Stimulated activated memory B cell treated with anti-CD40 and anti-IgM and Interleukin-4, amounts not matched to agents 10 μg/mL and 1 μg/mL and 100 μg/mL, for 72 hours (primary cell): ENCODE measurements at regions not wholly inside any gene's neighbourhood (a gene's known extent, or its start where the extent isn't known, plus 50 kb on each side); places are given as distances from the start of the nearest gene placed in this dataset.
"Not testable (repeated sequence)": the region's sequence is repeated elsewhere in the genome, so short reads cannot be mapped to it uniquely, and the experiment has no call there.

Experiments used
- ATAC-seq: fragments of 150-1000 bp; cut with Tn5 transposase; 2 replicates; pipeline ENCODE4 v1.10.0; 2021
- H3K27ac Mint-ChIP-seq: one replicate; pipeline ENCODE4 v1.8.0; 2022; ENCODE audit warnings: mild to moderate bottlenecking, mixed read lengths
- H3K27me3 Mint-ChIP-seq: one replicate; pipeline ENCODE4 v1.8.0; 2022; ENCODE audit warnings: mixed read lengths
- H3K36me3 Mint-ChIP-seq: one replicate; pipeline ENCODE4 v1.8.0; 2022; ENCODE audit warnings: mixed read lengths
- H3K4me1 Mint-ChIP-seq: one replicate; pipeline ENCODE4 v1.8.0; 2022; ENCODE audit warnings: mixed read lengths
- H3K4me3 Mint-ChIP-seq: one replicate; pipeline ENCODE4 v1.8.0; 2022; ENCODE audit warnings: mild to moderate bottlenecking, moderate library complexity, mixed read lengths
- H3K9me3 Mint-ChIP-seq: one replicate; pipeline ENCODE4 v1.8.0; 2022; ENCODE audit warnings: mixed read lengths

DNA sequence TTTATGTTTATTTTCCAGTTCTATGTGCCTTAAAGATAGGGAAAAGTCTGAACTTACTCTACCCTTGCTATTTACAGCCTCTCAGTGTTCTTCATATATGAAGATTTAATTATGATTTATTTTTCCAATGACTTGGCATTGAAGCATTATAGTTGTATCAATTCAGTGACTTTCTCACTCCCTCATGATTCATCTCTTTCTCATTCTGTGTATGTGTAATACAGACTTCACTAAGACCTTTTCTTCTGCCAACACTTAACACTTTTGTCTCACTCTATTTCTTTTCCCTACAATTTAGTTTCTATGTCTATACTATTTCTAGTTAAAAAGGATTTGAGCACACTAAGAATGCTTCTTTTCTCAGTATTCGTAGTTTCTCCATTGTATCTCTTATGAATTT, 1470.3 kb upstream of the ACVR2A start:
- Mint-ChIP-seq H3K27me3 (no peaks in the 10 kb centered on the region), H3K27ac (no peak overlapping the region), H3K4me1 (no peaks in the 10 kb centered on the region), H3K36me3 (no peaks in the 10 kb centered on the region), H3K4me3 (no peak overlapping the region), H3K9me3 (peaks cover 4% of the 10 kb centered on the region)
- ATAC-seq, result no peak

DNA sequence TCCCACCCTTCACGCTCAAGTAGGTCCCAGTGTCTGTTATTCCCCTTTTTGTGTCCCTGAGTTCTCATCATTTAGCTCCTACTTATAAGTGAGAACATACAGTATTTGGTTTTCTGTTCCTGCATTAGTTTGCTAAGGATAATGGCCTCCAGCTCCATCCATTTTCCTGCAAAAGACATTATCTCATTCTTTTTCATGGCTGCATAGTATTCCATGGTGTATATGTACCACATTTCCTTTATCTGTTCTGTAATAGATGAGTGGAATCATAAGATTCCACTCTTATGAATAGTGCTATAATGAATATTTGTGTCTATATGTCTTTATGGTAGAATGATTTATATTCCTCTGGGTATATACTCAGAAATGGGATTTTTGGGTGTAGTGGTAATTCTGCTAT, 1473.5 kb upstream of the ACVR2A start:
- H3K27me3 Mint-ChIP-seq, H3K9me3 Mint-ChIP-seq, H3K36me3 Mint-ChIP-seq, H3K4me3 Mint-ChIP-seq, ATAC-seq, H3K27ac Mint-ChIP-seq, H3K4me1 Mint-ChIP-seq: not testable (repeated sequence)

DNA sequence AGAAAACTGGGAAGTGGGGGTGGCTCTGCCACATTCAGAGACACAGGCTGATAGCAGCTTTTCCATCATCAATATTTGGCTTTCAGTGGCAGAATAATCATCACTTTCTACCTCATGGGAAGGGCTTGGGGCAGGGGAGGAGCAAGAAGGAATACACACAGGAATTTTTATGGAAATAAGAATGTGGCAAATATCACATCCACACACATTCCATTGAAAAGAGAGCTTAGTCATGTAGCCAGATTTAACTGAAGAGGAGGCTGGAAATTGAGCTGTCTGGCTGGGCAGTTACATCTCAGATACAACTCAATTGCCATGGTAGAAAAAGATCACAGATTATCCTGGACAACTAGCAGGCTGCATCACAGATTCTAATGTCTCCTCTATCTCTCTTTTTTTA, 1474.0 kb upstream of the ACVR2A start:
- peaks cover 4% of the 10 kb centered on the region for H3K9me3 Mint-ChIP-seq
- no peak overlapping the region for H3K4me3 Mint-ChIP-seq
- no peaks in the 10 kb centered on the region for H3K36me3 Mint-ChIP-seq
- ATAC-seq, result no peak
- H3K4me1 Mint-ChIP-seq, result no peaks in the 10 kb centered on the region
- H3K27ac Mint-ChIP-seq, result no peak overlapping the region
- H3K27me3 Mint-ChIP-seq, result no peaks in the 10 kb centered on the region

DNA sequence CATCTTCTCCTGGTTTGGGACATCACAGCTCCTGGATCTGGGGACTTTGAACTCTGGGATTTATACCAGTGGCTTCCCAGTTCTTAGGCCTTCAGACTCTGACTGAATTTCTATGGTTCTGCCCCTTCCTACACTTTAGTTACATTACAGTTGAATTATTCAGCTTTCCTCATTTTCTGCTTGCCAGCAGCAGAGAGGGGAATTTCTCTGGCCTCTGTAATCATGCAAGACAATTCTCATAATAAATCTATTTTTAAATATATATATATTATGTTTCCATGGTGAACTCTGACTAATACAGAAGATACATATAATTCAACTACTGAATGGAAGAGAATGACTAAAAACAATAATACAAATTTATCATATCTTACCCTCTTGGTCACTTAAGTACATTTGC, 1478.6 kb upstream of the ACVR2A start:
- Mint-ChIP-seq H3K27me3 (no peaks in the 10 kb centered on the region), H3K4me1 (no peaks in the 10 kb centered on the region), H3K27ac (no peak overlapping the region), H3K4me3 (no peak overlapping the region), H3K9me3 (peaks cover 2% of the 10 kb centered on the region), H3K36me3 (no peaks in the 10 kb centered on the region)
- no peak for ATAC-seq

DNA sequence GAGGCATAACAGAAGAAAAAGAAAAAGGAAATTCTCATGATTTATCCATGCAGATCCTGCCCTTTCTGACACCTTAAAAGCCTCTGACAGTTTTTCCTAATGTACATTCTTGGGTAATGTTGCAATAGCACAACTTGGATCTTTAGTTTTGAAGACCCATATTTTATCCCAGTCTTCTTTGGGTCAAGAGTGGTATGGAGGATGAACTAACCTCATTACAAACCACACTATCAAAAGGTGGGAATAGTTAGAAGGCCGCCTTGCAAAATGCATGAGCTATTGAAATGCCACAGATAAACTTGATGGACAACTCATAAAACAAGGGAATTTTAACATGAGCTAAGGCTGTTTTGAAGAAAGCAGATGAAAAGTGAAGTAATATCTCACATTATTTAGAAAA, 1479.8 kb upstream of the ACVR2A start:
- Mint-ChIP-seq H3K9me3 (no peaks in the 10 kb centered on the region), H3K4me3 (no peak overlapping the region), H3K36me3 (no peaks in the 10 kb centered on the region), H3K27ac (no peak overlapping the region), H3K4me1 (no peaks in the 10 kb centered on the region), H3K27me3 (no peaks in the 10 kb centered on the region)
- no peak for ATAC-seq

DNA sequence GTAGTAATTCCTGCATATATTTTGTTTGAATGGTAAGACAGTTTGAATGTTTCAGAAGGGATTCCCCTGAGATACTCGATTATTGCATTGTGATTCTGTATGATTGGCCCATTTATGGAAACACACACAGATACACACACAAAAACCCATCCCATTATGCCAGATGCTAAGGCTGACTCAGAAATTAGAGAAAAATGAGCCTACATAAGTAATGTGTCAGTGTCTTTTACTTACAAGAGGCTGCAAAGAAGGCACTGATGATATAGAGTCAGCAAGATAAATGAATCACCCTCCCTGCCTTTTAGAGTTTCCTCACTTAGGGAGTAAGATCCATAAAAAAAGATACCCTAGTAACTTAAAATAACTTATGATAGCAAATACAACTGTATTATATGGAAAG, 1481.1 kb upstream of the ACVR2A start:
- Mint-ChIP-seq H3K4me3 (no peak overlapping the region), H3K36me3 (no peaks in the 10 kb centered on the region), H3K9me3 (no peaks in the 10 kb centered on the region), H3K27me3 (no peaks in the 10 kb centered on the region), H3K27ac (no peak overlapping the region), H3K4me1 (no peaks in the 10 kb centered on the region)
- ATAC-seq, result no peak

DNA sequence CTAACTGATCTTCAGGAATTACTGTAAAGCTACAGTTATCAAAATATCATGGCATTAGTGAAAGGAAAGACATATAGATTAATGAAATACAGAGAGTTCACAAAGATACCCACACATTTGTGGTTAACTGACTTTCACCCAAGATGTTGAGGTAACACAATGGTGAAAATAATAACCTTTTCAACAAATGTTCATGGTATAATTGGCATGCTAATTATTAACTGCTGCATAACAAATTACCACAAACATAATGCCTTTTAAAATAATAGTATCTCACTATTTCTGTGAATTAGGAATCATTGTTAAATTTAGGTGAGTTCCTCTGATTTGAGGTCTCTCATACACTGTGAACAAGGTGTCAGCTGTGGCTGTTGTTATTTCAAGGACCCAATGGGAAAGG, 1493.1 kb upstream of the ACVR2A start:
- Mint-ChIP-seq H3K9me3 (no peaks in the 10 kb centered on the region), H3K36me3 (no peaks in the 10 kb centered on the region), H3K27me3 (no peaks in the 10 kb centered on the region), H3K4me1 (no peaks in the 10 kb centered on the region), H3K4me3 (no peak overlapping the region), H3K27ac (no peak overlapping the region)
- no peak for ATAC-seq

DNA sequence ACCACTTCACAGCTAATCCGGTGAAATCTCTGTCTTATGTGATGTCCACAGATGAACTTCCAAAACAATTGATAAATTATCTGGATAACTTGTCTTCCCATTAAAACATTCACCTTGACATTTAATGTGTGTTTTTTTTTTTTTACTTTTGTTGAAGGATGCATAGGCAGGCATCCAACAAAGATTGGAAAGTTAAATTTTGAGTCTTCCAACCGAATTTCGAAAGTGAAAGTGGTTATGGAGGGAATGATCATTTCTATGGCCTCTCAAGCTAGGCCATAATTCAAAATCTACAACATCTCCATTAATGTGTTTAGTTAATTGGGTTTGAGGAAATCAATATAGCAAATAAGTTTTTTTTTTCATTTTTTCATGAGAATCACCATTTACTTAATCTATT, 1495.5 kb upstream of the ACVR2A start:
- Mint-ChIP-seq H3K4me1 (no peaks in the 10 kb centered on the region), H3K36me3 (no peaks in the 10 kb centered on the region), H3K9me3 (no peaks in the 10 kb centered on the region), H3K27ac (no peak overlapping the region), H3K27me3 (no peaks in the 10 kb centered on the region), H3K4me3 (no peak overlapping the region)
- ATAC-seq, result no peak

DNA sequence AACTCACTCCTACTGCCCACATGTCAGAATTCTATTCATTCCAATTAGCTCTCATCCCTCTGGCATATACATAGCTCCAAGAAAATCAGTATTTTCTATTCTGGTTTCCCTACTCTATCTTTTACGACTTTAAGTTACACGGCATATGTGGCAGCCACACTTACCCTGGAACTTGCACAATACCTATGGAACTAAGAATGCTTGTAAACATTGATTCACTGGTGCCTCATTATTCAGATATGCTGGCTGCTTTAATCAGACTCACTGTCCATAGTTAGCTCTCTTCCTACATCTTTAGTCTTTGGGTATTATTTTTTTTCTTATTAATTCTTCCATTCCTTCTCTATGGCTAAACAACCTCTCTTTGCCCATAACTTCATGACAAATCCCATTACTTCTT, 1519.9 kb upstream of the ACVR2A start:
- H3K9me3 Mint-ChIP-seq, result no peaks in the 10 kb centered on the region
- H3K4me3 Mint-ChIP-seq, result no peak overlapping the region
- H3K4me1 Mint-ChIP-seq, result no peaks in the 10 kb centered on the region
- no peak overlapping the region for H3K27ac Mint-ChIP-seq
- ATAC-seq, result no peak
- H3K36me3 Mint-ChIP-seq, result no peaks in the 10 kb centered on the region
- no peaks in the 10 kb centered on the region for H3K27me3 Mint-ChIP-seq

DNA sequence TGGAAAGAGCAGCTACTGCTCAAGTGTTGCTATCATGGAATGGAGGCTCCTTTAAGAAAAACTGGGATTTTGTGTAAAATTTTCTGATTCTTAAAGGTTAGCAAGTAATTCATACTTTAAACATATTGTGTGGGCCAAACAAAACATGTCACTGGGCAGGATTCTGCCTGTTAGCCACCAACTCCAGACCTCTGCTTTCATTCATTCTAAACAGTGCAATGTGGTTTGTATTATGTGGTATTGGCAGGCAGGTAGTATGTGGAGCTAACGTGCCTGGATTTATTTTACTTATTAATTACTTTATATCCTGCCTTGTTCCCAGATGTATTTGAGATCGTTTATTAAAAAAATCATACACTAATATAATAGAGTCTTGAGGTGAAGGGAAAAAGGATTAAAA, 1521.3 kb upstream of the ACVR2A start:
- Mint-ChIP-seq H3K9me3 (no peaks in the 10 kb centered on the region), H3K27me3 (no peaks in the 10 kb centered on the region), H3K4me1 (no peaks in the 10 kb centered on the region), H3K4me3 (no peak overlapping the region), H3K36me3 (no peaks in the 10 kb centered on the region), H3K27ac (no peak overlapping the region)
- no peak for ATAC-seq

DNA sequence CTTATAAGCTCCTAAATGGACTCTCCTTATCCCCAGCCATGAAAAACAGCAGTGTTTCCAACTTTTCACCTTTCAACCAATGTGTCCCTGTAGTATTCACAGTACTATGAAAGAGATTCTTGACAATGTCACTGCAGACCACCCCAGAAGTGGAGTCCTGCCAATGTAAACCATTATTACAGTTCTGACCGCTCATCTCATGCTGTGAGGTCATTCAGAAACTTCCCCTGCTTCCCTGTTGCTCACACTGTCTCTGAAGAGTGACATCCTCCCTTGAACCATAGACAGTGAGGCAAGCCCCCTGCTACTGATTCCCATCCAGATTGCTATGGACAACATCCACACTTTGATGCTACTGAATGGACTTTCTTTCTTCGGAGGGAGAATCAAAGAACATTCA, 1523.7 kb upstream of the ACVR2A start:
- no peak for ATAC-seq
- Mint-ChIP-seq H3K36me3 (no peaks in the 10 kb centered on the region), H3K4me1 (no peaks in the 10 kb centered on the region), H3K27me3 (peaks cover 4% of the 10 kb centered on the region), H3K9me3 (no peaks in the 10 kb centered on the region), H3K4me3 (no peak overlapping the region), H3K27ac (no peak overlapping the region)

DNA sequence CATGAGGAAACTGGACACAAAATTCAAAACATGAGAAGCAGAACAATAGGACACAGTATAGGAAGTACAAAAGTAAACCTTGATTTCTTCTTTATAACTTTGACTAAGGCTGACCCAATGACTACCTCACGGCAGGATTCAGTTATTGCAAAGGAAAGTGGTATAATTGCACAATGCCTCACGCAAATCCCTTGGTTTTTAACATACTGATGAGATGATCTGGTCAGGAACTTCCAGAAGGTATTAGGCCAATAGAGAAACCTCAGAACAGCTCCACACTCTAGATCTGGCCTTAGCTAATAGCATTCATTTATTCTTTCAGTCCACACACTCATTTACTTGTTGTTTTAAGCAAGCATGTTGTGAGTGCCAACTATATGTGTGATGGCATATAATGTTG, 1526.9 kb upstream of the ACVR2A start:
- Mint-ChIP-seq H3K9me3 (no peaks in the 10 kb centered on the region), H3K27ac (no peak overlapping the region), H3K4me1 (no peaks in the 10 kb centered on the region), H3K27me3 (peaks cover 8% of the 10 kb centered on the region), H3K4me3 (no peak overlapping the region), H3K36me3 (no peaks in the 10 kb centered on the region)
- ATAC-seq, result no peak

DNA sequence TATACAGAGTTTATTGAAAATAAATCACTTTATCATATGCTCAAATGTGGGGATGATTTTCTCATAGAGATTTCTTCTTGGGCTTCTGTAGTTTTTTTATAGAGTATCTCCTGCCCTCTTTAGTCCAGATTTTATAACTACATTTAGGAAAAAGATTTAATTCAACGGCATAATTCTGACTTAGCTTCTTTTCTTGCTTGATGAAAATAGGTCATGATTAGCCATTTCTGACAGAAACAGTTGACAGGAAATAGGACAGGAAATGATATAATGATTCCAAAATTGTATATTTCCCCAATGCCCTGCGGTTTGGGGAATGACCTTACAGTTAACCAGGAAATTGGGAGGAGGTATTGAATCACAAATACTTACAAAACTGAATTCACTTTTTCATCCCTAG, 1531.9 kb upstream of the ACVR2A start:
- no peaks in the 10 kb centered on the region for H3K9me3 Mint-ChIP-seq
- H3K27me3 Mint-ChIP-seq, result peaks cover 8% of the 10 kb centered on the region
- H3K36me3 Mint-ChIP-seq, result no peaks in the 10 kb centered on the region
- H3K27ac Mint-ChIP-seq, result no peak overlapping the region
- no peak for ATAC-seq
- H3K4me3 Mint-ChIP-seq, result no peak overlapping the region
- H3K4me1 Mint-ChIP-seq, result no peaks in the 10 kb centered on the region

DNA sequence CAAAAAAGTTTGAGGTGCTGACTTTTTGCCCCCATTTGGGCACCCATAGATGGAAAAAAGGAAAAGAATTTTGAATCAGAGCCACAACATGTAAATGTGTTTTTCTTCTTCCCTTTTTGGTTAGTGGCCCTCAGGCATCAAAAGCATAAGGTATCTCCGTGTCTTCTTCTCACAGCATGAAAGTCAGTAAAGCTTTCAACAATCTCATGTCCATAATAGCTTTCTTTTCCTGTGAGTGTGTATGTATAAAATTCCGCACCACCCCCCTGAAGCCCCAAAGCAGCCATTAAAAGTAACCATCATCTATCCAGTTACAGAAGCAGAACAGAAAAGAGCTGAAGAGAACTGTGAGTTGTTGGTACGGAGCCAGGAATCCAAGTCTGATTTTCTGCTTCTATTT, 1539.7 kb upstream of the ACVR2A start:
- Mint-ChIP-seq H3K27ac (no peak overlapping the region), H3K27me3 (no peaks in the 10 kb centered on the region)

DNA sequence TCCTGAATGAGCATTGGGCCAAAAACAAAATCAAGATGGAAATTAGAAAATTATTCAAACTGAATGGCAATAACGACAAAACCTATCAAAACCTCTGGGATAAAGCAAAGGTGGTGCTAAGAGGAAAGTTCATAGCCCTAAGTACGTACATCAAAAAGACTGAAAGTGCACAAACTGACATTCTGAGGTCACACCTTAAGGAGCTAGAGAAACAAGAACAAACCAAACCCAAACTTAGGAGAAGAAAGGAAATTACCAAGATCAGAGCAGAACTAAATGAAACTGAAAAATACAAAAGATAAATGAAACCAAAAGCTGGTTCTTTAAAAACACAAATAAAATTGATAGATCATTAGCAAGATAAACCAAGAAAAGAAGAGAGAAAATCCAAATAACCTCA, 1543.5 kb upstream of the ACVR2A start:
- H3K4me3 Mint-ChIP-seq, result no peak overlapping the region
- peaks cover 15% of the 10 kb centered on the region for H3K9me3 Mint-ChIP-seq
- H3K27me3 Mint-ChIP-seq, result no peaks in the 10 kb centered on the region
- no peaks in the 10 kb centered on the region for H3K4me1 Mint-ChIP-seq
- no peak for ATAC-seq
- H3K36me3 Mint-ChIP-seq, result no peaks in the 10 kb centered on the region
- no peak overlapping the region for H3K27ac Mint-ChIP-seq

More for the DNA sequence above, 1539.7 kb upstream of the ACVR2A start:
- Mint-ChIP-seq H3K9me3 (peaks cover 6% of the 10 kb centered on the region), H3K4me3 (no peak overlapping the region), H3K4me1 (no peaks in the 10 kb centered on the region), H3K36me3 (no peaks in the 10 kb centered on the region)
- no peak for ATAC-seq

DNA sequence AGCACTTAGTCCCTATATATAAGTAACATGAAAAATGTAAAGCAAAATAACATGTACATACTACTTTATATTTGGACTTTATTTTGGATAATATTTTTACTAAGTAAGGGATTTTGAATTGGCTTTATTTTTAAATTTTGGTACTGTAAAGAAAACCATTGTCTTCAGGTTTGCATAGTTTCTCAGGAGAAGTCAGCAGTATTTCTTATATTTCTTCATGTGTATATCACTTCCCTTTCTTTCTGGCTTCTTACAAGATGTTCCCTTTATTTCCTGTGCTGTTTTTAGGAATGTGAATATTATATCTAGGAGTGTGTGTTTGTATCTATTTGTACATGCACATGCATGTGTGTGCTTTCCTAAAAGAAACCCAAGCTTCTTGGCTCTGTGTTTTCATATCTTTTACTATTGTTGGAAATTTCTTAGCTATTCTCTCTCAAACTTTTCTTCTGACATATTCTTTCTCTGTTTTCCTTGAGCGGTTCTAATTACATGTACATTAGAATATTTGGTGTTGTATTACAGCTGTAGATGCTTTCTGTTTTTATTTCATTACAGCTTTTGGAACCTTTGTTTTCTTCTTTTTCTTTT, 1549.7 kb upstream of the ACVR2A start:
- H3K36me3 Mint-ChIP-seq, result no peaks in the 10 kb centered on the region
- ATAC-seq, result no peak
- H3K9me3 Mint-ChIP-seq, result peaks cover 13% of the 10 kb centered on the region
- H3K4me3 Mint-ChIP-seq, result no peak overlapping the region
- no peaks in the 10 kb centered on the region for H3K27me3 Mint-ChIP-seq
- no peaks in the 10 kb centered on the region for H3K4me1 Mint-ChIP-seq
- no peak overlapping the region for H3K27ac Mint-ChIP-seq

DNA sequence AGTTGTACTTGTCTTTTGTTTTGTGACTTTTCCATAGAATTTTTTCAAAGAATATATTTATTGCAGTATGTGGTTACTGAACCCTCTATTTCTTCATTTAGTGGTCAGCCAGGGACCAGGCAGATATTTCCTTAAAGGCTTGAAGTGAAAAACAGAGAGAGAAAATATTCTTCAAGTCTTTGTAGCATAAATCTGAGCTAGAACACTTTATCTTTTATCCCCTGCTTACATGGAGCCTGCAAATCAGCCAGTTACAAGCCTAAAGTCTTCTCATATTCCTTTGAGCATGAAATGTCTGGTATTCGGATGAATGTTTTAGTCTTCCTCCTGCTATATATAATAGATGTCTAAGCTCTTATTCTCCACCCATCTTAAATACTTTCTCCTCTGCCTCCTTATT, 1557.5 kb upstream of the ACVR2A start:
- H3K36me3 Mint-ChIP-seq, result no peaks in the 10 kb centered on the region
- H3K27me3 Mint-ChIP-seq, result no peaks in the 10 kb centered on the region
- no peaks in the 10 kb centered on the region for H3K4me1 Mint-ChIP-seq
- no peak for ATAC-seq
- no peak overlapping the region for H3K4me3 Mint-ChIP-seq
- H3K9me3 Mint-ChIP-seq, result peaks cover 7% of the 10 kb centered on the region
- no peak overlapping the region for H3K27ac Mint-ChIP-seq
